HepG2 (cell line): ENCODE measurements at regions not wholly inside any gene's neighbourhood (a gene's known extent, or its start where the extent isn't known, plus 50 kb on each side); places are given as distances from the start of the nearest gene placed in this dataset.

ENCODE experiments used
- ATAC-seq: fragments of 200-7000 bp; cut with Tn5 transposase; 3 replicates; pipeline ENCODE4 v1.9.1; 2020; ENCODE audit warnings: mild to moderate bottlenecking, moderate library complexity
- BruUV-seq: library from RNA; stranded (reverse); fragments of 400-500 nt; replicated peaks from 2 replicates; lab custom pipeline; 2021; lab: Mats Ljungman, UMichigan
- CTCF ChIA-PET: fragments of 300-600 bp; formaldehyde crosslinking; extraction: SDS; loops from one replicate; lab custom pipeline; 2021; ENCODE audit warnings: low total read pairs, inconsistent platforms, low intra/inter-chr PET ratio; lab: Yijun Ruan, JAX
- POLR2A ChIA-PET: fragments of 350-600 bp; sonication (Branson Sonifier 250); formaldehyde crosslinking; loops from one replicate; lab custom pipeline; 2020; ENCODE audit warnings: antibody characterized with exemption, inconsistent platforms; lab: Yijun Ruan, JAX
- DNase-seq: peaks from one replicate; pipeline ENCODE4 v3.0.0-alpha.2; 2015; ENCODE audit warnings: low spot score
- FAIRE-seq: peaks from 3 replicates; lab custom pipeline; 2011; peaks lifted over from hg19 to GRCh38; lab: Jason Lieb, UNC
- H2AFZ ChIP-seq: one replicate; pipeline ENCODE4 v1.6.1; 2011; ENCODE audit warnings: low read length, inconsistent platforms
- H3K27ac ChIP-seq: fragments of 300-600 bp; 3 replicates; pipeline ENCODE4 v1.8.0; 2011; ENCODE audit warnings: mixed run types, mild to moderate bottlenecking, mixed read lengths, low read length, inconsistent platforms; ENCODE audit not compliant: insufficient read depth; ENCODE audit errors: extremely low read length
- H3K27me3 ChIP-seq, 2 experiments: fragments of 200-600 bp in 1 of 2; 2 replicates in 1 of 2; 3 replicates in 1 of 2; pipeline versions ENCODE4 v1.6.0 to v1.8.0; 2011; ENCODE audit warnings: low read length in 2 of 2, mild to moderate bottlenecking in 2 of 2, moderate library complexity in 2 of 2, inconsistent platforms in 1 of 2; ENCODE audit not compliant: insufficient read depth in 2 of 2, control insufficient read depth in 1 of 2
- H3K36me3 ChIP-seq, 2 experiments: fragments of 200-600 bp in 1 of 2; replicated peaks in 1 of 2; 2 replicates in 1 of 2; 3 replicates in 1 of 2; pipeline versions ENCODE4 v1.5.1 to v1.8.0; 2011; ENCODE audit warnings: low read length in 2 of 2, inconsistent platforms in 1 of 2; ENCODE audit not compliant: insufficient read depth in 2 of 2, control insufficient read depth in 1 of 2
- H3K4me1 ChIP-seq: 2 replicates; pipeline ENCODE4 v1.5.1; 2012; ENCODE audit warnings: low read length, inconsistent platforms; ENCODE audit not compliant: insufficient read depth
- H3K4me2 ChIP-seq: 2 replicates; pipeline ENCODE4 v1.6.0; 2011; ENCODE audit warnings: low read depth, low read length, inconsistent platforms
- H3K4me3 ChIP-seq, 3 experiments: fragments of 200-600 bp in 1 of 3; sonication (generic), shearing (Covaris generic) in 1 of 3; replicated peaks in 1 of 3; 2 replicates each; pipeline ENCODE4 v1.5.1; 2011 to 2016; ENCODE audit warnings: low read length in 3 of 3, inconsistent platforms in 2 of 3, low read depth in 2 of 3, mild to moderate bottlenecking in 2 of 3, control low read depth in 1 of 3, mixed read lengths in 1 of 3; ENCODE audit not compliant: insufficient read depth in 1 of 3
- H3K79me2 ChIP-seq: one replicate; pipeline ENCODE4 v1.6.1; 2011; ENCODE audit warnings: low read length, inconsistent platforms; ENCODE audit not compliant: insufficient read depth
- H3K9ac ChIP-seq: 2 replicates; pipeline ENCODE4 v1.6.0; 2011; ENCODE audit warnings: mild to moderate bottlenecking, low read depth, low read length, inconsistent platforms; ENCODE audit not compliant: insufficient read depth
- H3K9me3 ChIP-seq: 2 replicates; pipeline ENCODE4 v1.5.1; 2012; ENCODE audit warnings: mild to moderate bottlenecking, low read length
- H4K20me1 ChIP-seq: 2 replicates; pipeline ENCODE4 v1.6.0; 2011; ENCODE audit warnings: inconsistent platforms, mild to moderate bottlenecking, low read length, moderate library complexity; ENCODE audit not compliant: insufficient read depth
- BCLAF1 ChIP-seq: fragments of 450-650 bp; IDR thresholded peaks from 2 replicates; pipeline ENCODE4 v1.6.1; 2017; ENCODE audit warnings: mild to moderate bottlenecking
- NCOA5 ChIP-seq: sonication (generic); formaldehyde crosslinking; IDR thresholded peaks from 2 replicates; pipeline ENCODE4 v1.4.0; 2020; ENCODE audit warnings: missing genetic modification reagents
- PAX8 ChIP-seq: sonication (generic); formaldehyde crosslinking; IDR thresholded peaks from 2 replicates; pipeline ENCODE4 v1.8.0; 2022; ENCODE audit warnings: mild to moderate bottlenecking, missing genetic modification reagents, borderline replicate concordance
- RBFOX2 ChIP-seq: fragments of 200-400 bp; formaldehyde crosslinking; IDR thresholded peaks from 2 replicates; pipeline ENCODE4 v1.6.1; 2017; ENCODE audit warnings: low read depth, mild to moderate bottlenecking, low read length
- SKIL ChIP-seq: sonication (generic); formaldehyde crosslinking; IDR thresholded peaks from 2 replicates; pipeline ENCODE4 v1.8.0; 2022; ENCODE audit warnings: missing genetic modification reagents, mild to moderate bottlenecking, moderate library complexity, borderline replicate concordance
- SNRNP70 ChIP-seq: fragments of 200-400 bp; formaldehyde crosslinking; IDR thresholded peaks from 2 replicates; pipeline ENCODE4 v1.6.1; 2017; ENCODE audit warnings: mild to moderate bottlenecking, low read depth, low read length, moderate library complexity
- ZBTB21 ChIP-seq: sonication (generic); formaldehyde crosslinking; IDR thresholded peaks from 2 replicates; pipeline ENCODE4 v1.4.0; 2020; ENCODE audit warnings: missing genetic modification reagents
- ZFP37 ChIP-seq: sonication (generic); formaldehyde crosslinking; IDR thresholded peaks from 2 replicates; pipeline ENCODE4 v1.4.0; 2020; ENCODE audit warnings: missing genetic modification reagents, borderline replicate concordance
- ZNF382 ChIP-seq: sonication (generic); formaldehyde crosslinking; IDR thresholded peaks from 2 replicates; pipeline ENCODE4 v1.5.0; 2020; ENCODE audit warnings: missing genetic modification reagents, mild to moderate bottlenecking, borderline replicate concordance
- ZNF644 ChIP-seq: IDR thresholded peaks from 2 replicates; pipeline ENCODE4 v1.6.1; 2016; ENCODE audit warnings: low read depth
- ZNF660 ChIP-seq: sonication (generic); formaldehyde crosslinking; IDR thresholded peaks from 2 replicates; pipeline ENCODE4 v1.5.1; 2020; ENCODE audit warnings: mild to moderate bottlenecking, low read depth, missing genetic modification reagents, borderline replicate concordance
- WGBS: methylation state at CpG from one replicate; pipeline ENCODE4 v1.1.6; 2017; ENCODE audit warnings: low lambda C conversion rate; 5-methylcytosine and 5-hydroxymethylcytosine counted together
- in situ Hi-C: cut with HindIII; loops from 2 replicates; pipeline ENCODE4 v1.10.0; 2017; ENCODE audit warnings: low pct_unique_long_range_greater_than_20kb; ENCODE audit not compliant: extremely low pct_ligation_motif_present
- intact Hi-C: fragments of 100-400 bp; cut with micrococcal nuclease; formaldehyde crosslinking; loops from one replicate; pipeline ENCODE4 v1.10.0; 2022; ENCODE audit not compliant: unreplicated experiment

DNA sequence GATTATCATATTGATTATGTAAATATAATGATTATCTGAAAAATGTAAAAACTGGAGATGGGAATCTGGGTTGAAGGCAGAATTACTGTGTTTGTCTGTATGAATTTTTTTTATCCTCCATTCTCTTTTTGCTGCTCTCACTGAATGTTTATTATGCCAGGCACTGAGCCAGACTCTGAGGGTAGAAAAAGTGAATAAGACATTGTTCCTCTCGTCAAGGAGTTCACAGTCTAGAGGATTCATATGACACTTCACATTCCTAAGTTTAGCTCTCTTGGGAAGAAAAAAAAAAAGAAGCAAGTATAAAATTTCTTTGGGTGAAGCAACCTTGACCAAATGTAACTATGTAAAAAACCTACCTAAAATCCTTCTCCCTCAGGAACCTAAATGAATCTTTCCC, 120.9 kb upstream of the LMO3 start:
- WGBS: 0% methylated on average over 1 of the region's 1 CpG
- no peak overlapping the region for H2AFZ ChIP-seq
- no peak overlapping the region for H3K27ac ChIP-seq
- H3K4me1 ChIP-seq: no peaks in the 10 kb centered on the region
- DNase-seq: no peak
- no TSS peak for BruUV-seq
- no peak overlapping the region for H3K9ac ChIP-seq
- H3K9me3 ChIP-seq: no peaks in the 10 kb centered on the region
- intact Hi-C loops: no loop called here
- no peaks in the 10 kb centered on the region; a peak in 1 of 5 replicates for H3K27me3 ChIP-seq
- in situ Hi-C loops: no loop called here
- no peaks in the 10 kb centered on the region for H3K36me3 ChIP-seq
- ChIA-PET CTCF (no interaction called here), POLR2A (no interaction called here)
- no peak overlapping the region for H3K4me2 ChIP-seq
- TF ChIP-seq ZNF382 (no peak), ZNF660 (CRISPR knock-in tag) (no peak), ZNF644 (CRISPR knock-in tag) (no peak), PAX8 (CRISPR knock-in tag) (no peak), RBFOX2 (no peak), SNRNP70 (no peak), NCOA5 (CRISPR knock-in tag) (no peak), SKIL (CRISPR knock-in tag) (no peak), ZFP37 (CRISPR knock-in tag) (no peak), ZBTB21 (CRISPR knock-in tag) (no peak), BCLAF1 (no peak)
- ATAC-seq: no peak
- H3K4me3 ChIP-seq: no peak overlapping the region
- no peaks in the 10 kb centered on the region for H4K20me1 ChIP-seq
- no peak for FAIRE-seq
- H3K79me2 ChIP-seq: no peaks in the 10 kb centered on the region
